ENCODE measurements at regions not wholly inside any gene's neighbourhood (a gene's known extent, or its start where the extent isn't known, plus 50 kb on each side); places are given as distances from the start of the nearest gene placed in this dataset.
A peak's percentile ranks its signal among the peaks of the same experiment; 100 is the strongest.

DNA sequence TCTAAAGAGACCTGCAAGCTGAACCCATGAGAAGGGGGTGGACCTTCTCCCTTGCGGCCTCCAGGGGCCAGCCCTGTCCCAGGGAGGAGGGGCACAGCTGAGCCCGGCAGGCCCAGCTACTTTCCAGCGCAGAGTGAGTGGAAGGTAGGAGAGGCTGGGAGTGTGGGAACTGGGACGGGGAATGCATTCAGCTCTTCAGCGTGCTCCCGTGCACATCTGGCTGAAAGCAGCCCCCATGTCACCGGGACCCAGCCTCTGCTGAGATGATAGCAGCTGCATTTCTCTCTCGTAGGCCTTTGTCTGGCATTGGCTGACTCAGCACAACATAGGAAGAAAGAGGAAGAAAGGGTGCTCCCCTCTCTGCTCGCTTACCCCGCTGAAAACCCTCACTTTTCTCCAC is 951.5 kb downstream of the TBC1D22A start:
- H3K79me2 ChIP-seq (replicated peaks; ENCODE audit: insufficient read depth): no peaks in the 10 kb centered on the region
- H3K9me3 Mint-ChIP-seq: no peaks in the 10 kb centered on the region
- H3K4me3 ChIP-seq: no peak overlapping the region
- DNase-seq (ENCODE audit: low spot score) (no peak), ATAC-seq (peak; percentile 58)
- H3F3A ChIP-seq (replicated peaks; ENCODE audit: low read depth): no peaks in the 10 kb centered on the region
- H3K36me3 Mint-ChIP-seq (ENCODE audit: low read depth): no peaks in the 10 kb centered on the region
- H3K27me3 Mint-ChIP-seq (ENCODE audit: insufficient read depth, low read depth, poor library complexity): peaks cover 11% of the 10 kb centered on the region
- no peaks in the 10 kb centered on the region for H3K4me1 ChIP-seq (ENCODE audit: insufficient read depth)
- H3K27ac ChIP-seq (ENCODE audit: low read depth): no peak overlapping the region
- peaks cover 6% of the 10 kb centered on the region; the same call in 1 of the 2 replicates for H3K36me3 ChIP-seq (ENCODE audit: insufficient read depth)
- H3K4me1 Mint-ChIP-seq: peaks cover 34% of the 10 kb centered on the region
- H3K27ac Mint-ChIP-seq: peak overlapping the region; percentile 54
- H3K27me3 ChIP-seq (ENCODE audit: insufficient read depth): no peaks in the 10 kb centered on the region
- no peak overlapping the region for H3K4me3 Mint-ChIP-seq
- TF ChIP-seq CTCF (conservative IDR thresholded peaks at IDR 0.05; ENCODE audit: low read depth in 2 of 2) (no peak), STAT1 (IDR thresholded peaks at IDR 0.05; ENCODE audit: unreplicated experiment) (no peak), EZH2 (IDR thresholded peaks at IDR 0.05; ENCODE audit: low read depth, unreplicated experiment) (no peak), ZNF331 (CRISPR knock-in tag; IDR thresholded peaks at IDR 0.05; ENCODE audit: low read depth) (no peak), ZNF114 (CRISPR knock-in tag; IDR thresholded peaks at IDR 0.05) (no peak), ETS1 (IDR thresholded peaks at IDR 0.05) (no peak)
- H4K20me1 ChIP-seq (replicated peaks; ENCODE audit: insufficient read depth): no peaks in the 10 kb centered on the region
- no peak overlapping the region for H3K4me2 ChIP-seq
- H2AFZ ChIP-seq: no peak overlapping the region
- H3K9me2 ChIP-seq (ENCODE audit: insufficient read depth): no peaks in the 10 kb centered on the region

DNA sequence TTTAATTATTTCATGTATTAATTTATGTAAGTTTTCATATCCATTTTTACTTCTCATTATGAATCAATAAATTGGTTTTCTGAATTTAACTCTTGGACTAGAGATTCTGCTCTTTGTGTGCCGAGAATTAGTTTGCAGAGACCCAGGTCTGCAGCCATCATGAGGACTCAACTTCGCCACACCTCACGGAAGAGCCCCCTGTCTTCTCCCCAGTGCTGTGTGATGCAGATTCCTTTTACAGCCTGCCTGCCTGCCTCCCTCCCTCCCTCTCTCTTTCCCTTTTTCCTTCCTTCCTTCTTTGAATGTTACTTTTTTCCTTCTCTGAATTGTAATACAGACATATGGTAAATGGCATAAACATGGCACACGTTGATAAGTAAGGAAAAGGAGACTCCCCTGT is 947.7 kb downstream of the TBC1D22A start:
- Mint-ChIP-seq H3K4me3 (no peak overlapping the region; the same call in 2 of the 3 replicates), H3K4me1 (peaks cover 21% of the 10 kb centered on the region), H3K27me3 (ENCODE audit: insufficient read depth, low read depth, poor library complexity) (peaks cover 1% of the 10 kb centered on the region), H3K9me3 (no peaks in the 10 kb centered on the region), H3K36me3 (ENCODE audit: low read depth) (no peaks in the 10 kb centered on the region), H3K27ac (no peak overlapping the region)
- Histone ChIP-seq H3K27me3 (ENCODE audit: insufficient read depth) (no peaks in the 10 kb centered on the region), H3K36me3 (ENCODE audit: insufficient read depth) (peaks cover 7% of the 10 kb centered on the region), H3K4me1 (ENCODE audit: insufficient read depth) (no peaks in the 10 kb centered on the region), H3F3A (replicated peaks; ENCODE audit: low read depth) (no peaks in the 10 kb centered on the region), H3K9me2 (ENCODE audit: insufficient read depth) (no peaks in the 10 kb centered on the region), H3K4me3 (no peak overlapping the region), H4K20me1 (replicated peaks; ENCODE audit: insufficient read depth) (no peaks in the 10 kb centered on the region), H3K27ac (ENCODE audit: low read depth) (no peak overlapping the region), H3K4me2 (no peak overlapping the region), H3K79me2 (replicated peaks; ENCODE audit: insufficient read depth) (no peaks in the 10 kb centered on the region), H2AFZ (no peak overlapping the region)
- DNase-seq (ENCODE audit: low spot score) (no peak), ATAC-seq (peak; percentile 84)
- TF ChIP-seq CTCF (conservative IDR thresholded peaks at IDR 0.05; ENCODE audit: low read depth in 2 of 2): no peak

All from GM23338 (cell line).